ENCODE measurements at regions not wholly inside any gene's neighbourhood (a gene's known extent, or its start where the extent isn't known, plus 50 kb on each side); places are given as distances from the start of the nearest gene placed in this dataset.
"Not testable (repeated sequence)": the region's sequence is repeated elsewhere in the genome, so short reads cannot be mapped to it uniquely, and the experiment has no call there.

- 88 to 94% methylated on average over 2 of the region's 2 CpGs for WGBS, 2 donors
- Histone ChIP-seq H3K27ac (no peak overlapping the region), H3K4me1 (no peaks in the 10 kb centered on the region), H3K36me3 (no peaks in the 10 kb centered on the region), H3K9me3 (no peaks in the 10 kb centered on the region), H3K27me3 (no peaks in the 10 kb centered on the region), H3K4me3 (no peak overlapping the region)
- TF ChIP-seq POLR2AphosphoS5 (IDR thresholded peaks at IDR 0.05) (no peak), POLR2A (IDR thresholded peaks at IDR 0.05) (no peak), EP300 (IDR thresholded peaks at IDR 0.05) (no peak), CTCF (IDR thresholded peaks at IDR 0.05) (no peak)
- DNase-seq: no peak
- intact Hi-C loops (cut with DNase I): no loop called here
Observed at GRCh38 chr5:17076272-17076671, 140.2 kb upstream of the MYO10 start.

- intact Hi-C loops (cut with DNase I): no loop called here
- H3K27ac ChIP-seq: no peak overlapping the region
- no peak overlapping the region for H3K4me3 ChIP-seq
- H3K9me3 ChIP-seq: no peaks in the 10 kb centered on the region
- no peak for TF ChIP-seq EP300 (IDR thresholded peaks at IDR 0.05)
- no peak for TF ChIP-seq CTCF (IDR thresholded peaks at IDR 0.05)
- TF ChIP-seq POLR2AphosphoS5 (IDR thresholded peaks at IDR 0.05): no peak
- no peak for TF ChIP-seq POLR2A (IDR thresholded peaks at IDR 0.05)
- DNase-seq: no peak
- WGBS, 2 donors: 36 to 64% methylated on average over 11 of the region's 11 CpGs
- H3K27me3 ChIP-seq: no peaks in the 10 kb centered on the region
- no peaks in the 10 kb centered on the region for H3K4me1 ChIP-seq
- H3K36me3 ChIP-seq: no peaks in the 10 kb centered on the region
Observed at GRCh38 chr5:17077440-17078233, 139.8 kb upstream of the BASP1 start.

GRCh38 chr5:17079562-17079961 is 137.9 kb upstream of the BASP1 start:
- intact Hi-C loops (cut with DNase I): no loop called here
- Histone ChIP-seq H3K9me3 (no peaks in the 10 kb centered on the region), H3K4me3 (no peak overlapping the region), H3K4me1 (no peaks in the 10 kb centered on the region), H3K27me3 (no peaks in the 10 kb centered on the region), H3K36me3 (no peaks in the 10 kb centered on the region), H3K27ac (no peak overlapping the region)
- WGBS, 2 donors: 57 to 88% methylated on average over 7 of the region's 7 CpGs
- DNase-seq: no peak
- TF ChIP-seq POLR2A (IDR thresholded peaks at IDR 0.05): no peak
- TF ChIP-seq POLR2AphosphoS5 (IDR thresholded peaks at IDR 0.05): no peak

- Histone ChIP-seq H3K27ac (no peak overlapping the region), H3K27me3 (no peaks in the 10 kb centered on the region), H3K36me3 (no peaks in the 10 kb centered on the region), H3K4me3 (no peak overlapping the region), H3K4me1 (no peaks in the 10 kb centered on the region), H3K9me3 (no peaks in the 10 kb centered on the region)
- no peak for DNase-seq
- 94 to 96% methylated on average over 4 of the region's 4 CpGs for WGBS, 2 donors
- intact Hi-C loops (cut with DNase I): no loop called here
- TF ChIP-seq CTCF (IDR thresholded peaks at IDR 0.05): no peak
- TF ChIP-seq EP300 (IDR thresholded peaks at IDR 0.05): no peak
- TF ChIP-seq POLR2AphosphoS5 (IDR thresholded peaks at IDR 0.05): no peak
- TF ChIP-seq POLR2A (IDR thresholded peaks at IDR 0.05): no peak
Observed at GRCh38 chr5:17080361-17080760, 137.1 kb upstream of the BASP1 start.

GRCh38 chr5:17081142-17081541 is 136.3 kb upstream of the BASP1 start:
- Histone ChIP-seq H3K36me3 (no peaks in the 10 kb centered on the region), H3K27me3 (no peaks in the 10 kb centered on the region), H3K4me1 (no peaks in the 10 kb centered on the region), H3K27ac (no peak overlapping the region), H3K4me3 (no peak overlapping the region), H3K9me3 (no peaks in the 10 kb centered on the region)
- no peak for TF ChIP-seq POLR2AphosphoS5 (IDR thresholded peaks at IDR 0.05)
- no peak for TF ChIP-seq POLR2A (IDR thresholded peaks at IDR 0.05)
- no peak for TF ChIP-seq EP300 (IDR thresholded peaks at IDR 0.05)
- no peak for DNase-seq
- WGBS, 2 donors: 45 to 68% methylated on average over 4 of the region's 4 CpGs
- intact Hi-C loops (cut with DNase I): no loop called here

GRCh38 chr5:17083276-17083675 is 134.2 kb upstream of the BASP1 start:
- H3K4me3 ChIP-seq; H3K36me3 ChIP-seq; intact Hi-C loops (cut with DNase I); H3K4me1 ChIP-seq; H3K27me3 ChIP-seq; H3K9me3 ChIP-seq; DNase-seq; H3K27ac ChIP-seq: not testable (repeated sequence)
- 88 to 89% methylated on average over 29 of the region's 29 CpGs for WGBS, 2 donors
